RCC 7860 (cell line): ENCODE measurements at regions not wholly inside any gene's neighbourhood (a gene's known extent, or its start where the extent isn't known, plus 50 kb on each side); places are given as distances from the start of the nearest gene placed in this dataset.
"Not testable (repeated sequence)": the region's sequence is repeated elsewhere in the genome, so short reads cannot be mapped to it uniquely, and the experiment has no call there.

Experiments used
- DNase-seq: peaks from one replicate; pipeline ENCODE4 v3.0.0-alpha.2; 2015; ENCODE audit warnings: low spot score
- FAIRE-seq: peaks from 2 replicates; lab custom pipeline; 2012; peaks lifted over from hg19 to GRCh38; lab: Jason Lieb, UNC

GRCh38 chr1:10938741-10939417 lies 73.6 kb upstream of the TARDBP start:
- DNase-seq: no peak
- no peak for FAIRE-seq

GRCh38 chr1:10939654-10940450 lies 72.6 kb upstream of the TARDBP start:
- DNase-seq: no peak
- no peak for FAIRE-seq

GRCh38 chr1:10940451-10940804 lies 72.0 kb upstream of the TARDBP start:
- no peak for DNase-seq
- FAIRE-seq: no peak

GRCh38 chr1:10940838-10941237 lies 71.6 kb upstream of the TARDBP start:
- FAIRE-seq: no peak
- no peak for DNase-seq

- FAIRE-seq (no peak), DNase-seq (peak; percentile 14)
Observed at GRCh38 chr1:10941891-10942541, 70.4 kb upstream of the TARDBP start.

GRCh38 chr1:10942542-10942912 lies 69.9 kb upstream of the TARDBP start:
- DNase-seq (no peak), FAIRE-seq (no peak)

- FAIRE-seq (no peak), DNase-seq (no peak)
Observed at GRCh38 chr1:10943041-10943440, 69.4 kb upstream of the TARDBP start.

- FAIRE-seq: no peak
- no peak for DNase-seq
Observed at GRCh38 chr1:10943991-10944730, 68.3 kb upstream of the TARDBP start.

GRCh38 chr1:10945991-10946509 lies 66.4 kb upstream of the TARDBP start:
- FAIRE-seq (no peak), DNase-seq (no peak)

GRCh38 chr1:10947181-10947580 lies 65.3 kb upstream of the TARDBP start:
- DNase-seq: no peak
- FAIRE-seq: no peak

- DNase-seq (no peak), FAIRE-seq (no peak)
Observed at GRCh38 chr1:10947691-10948462, 64.6 kb upstream of the TARDBP start.

GRCh38 chr1:10948463-10948775 lies 64.0 kb upstream of the TARDBP start:
- DNase-seq (no peak), FAIRE-seq (no peak)

- FAIRE-seq: no peak
- DNase-seq: no peak
Observed at GRCh38 chr1:10950316-10951172, 61.9 kb upstream of the TARDBP start.

GRCh38 chr1:10951298-10951697 lies 61.2 kb upstream of the TARDBP start:
- not testable (repeated sequence) for DNase-seq, FAIRE-seq

- FAIRE-seq: no peak
- DNase-seq: no peak
Observed at GRCh38 chr1:10951961-10952360, 60.5 kb upstream of the TARDBP start.

GRCh38 chr1:10953505-10954193 lies 58.8 kb upstream of the TARDBP start:
- FAIRE-seq: no peak
- DNase-seq: no peak

- no peak for FAIRE-seq
- DNase-seq: no peak
Observed at GRCh38 chr1:10957133-10957532, 55.3 kb upstream of the TARDBP start.

GRCh38 chr1:10958614-10959013 lies 53.8 kb upstream of the TARDBP start:
- no peak for DNase-seq
- FAIRE-seq: no peak
